ENCODE measurements at regions not wholly inside any gene's neighbourhood (a gene's known extent, or its start where the extent isn't known, plus 50 kb on each side); places are given as distances from the start of the nearest gene placed in this dataset.
"Not testable (repeated sequence)": the region's sequence is repeated elsewhere in the genome, so short reads cannot be mapped to it uniquely, and the experiment has no call there.

DNA sequence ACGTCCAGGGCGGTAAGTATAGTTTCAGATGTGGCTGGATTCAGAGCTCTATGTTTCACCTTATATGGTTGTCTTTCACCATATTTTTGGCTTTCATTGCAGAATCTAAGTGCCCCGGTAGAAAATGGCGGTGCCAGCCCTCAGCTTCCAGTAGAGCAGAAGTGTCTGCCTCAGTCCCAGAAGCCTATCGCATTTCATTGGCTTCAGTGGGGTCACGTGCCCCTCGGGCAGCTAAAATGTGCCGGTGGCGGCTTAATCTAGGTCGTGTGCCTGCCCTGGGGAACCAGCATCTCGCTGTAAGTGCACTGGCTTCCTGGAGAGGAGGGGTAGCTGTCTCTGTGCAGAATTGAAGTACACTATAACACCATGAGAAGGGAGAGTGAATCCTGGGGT lies 107.4 kb upstream of the MAGI3 start:
- no peak for DNase-seq
- H3K4me3 Mint-ChIP-seq: no peak overlapping the region
- no peak overlapping the region for H3K27ac Mint-ChIP-seq
- no peaks in the 10 kb centered on the region for H3K36me3 Mint-ChIP-seq
- peaks cover 16 to 37% of the 10 kb centered on the region in 2 donors for H3K27me3 Mint-ChIP-seq
- no peaks in the 10 kb centered on the region for H3K9me3 Mint-ChIP-seq
- H3K4me1 Mint-ChIP-seq: no peaks in the 10 kb centered on the region
- ATAC-seq (replicated peaks): no peak

DNA sequence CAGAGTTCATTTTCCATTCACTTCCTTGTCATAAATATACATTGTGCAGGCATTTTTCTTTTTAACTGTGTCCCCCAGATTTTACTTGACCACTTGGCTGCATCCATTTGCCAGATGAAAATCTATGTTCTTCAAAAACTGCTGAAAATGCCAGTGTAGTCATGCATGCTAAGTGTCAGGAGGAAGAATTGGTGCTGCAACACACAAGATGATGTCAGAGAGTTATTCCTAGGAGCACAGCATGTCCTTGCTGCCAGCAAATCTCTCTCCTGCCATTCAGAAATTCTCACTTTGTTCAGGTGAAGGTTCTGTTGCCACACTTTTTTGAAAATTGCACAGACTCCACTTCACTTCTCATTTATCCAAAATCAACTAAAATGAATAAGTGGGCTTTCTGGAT lies 106.4 kb upstream of the MAGI3 start:
- ATAC-seq (replicated peaks): no peak
- H3K4me1 Mint-ChIP-seq: no peaks in the 10 kb centered on the region

GRCh38 chr1:113286156-113286555 lies 104.2 kb upstream of the MAGI3 start:
- DNase-seq (no peak), ATAC-seq (replicated peaks) (no peak)
- Mint-ChIP-seq H3K27me3 (peaks cover 18 to 21% of the 10 kb centered on the region in 2 donors), H3K9me3 (peaks cover 0 to 6% of the 10 kb centered on the region in 2 donors), H3K36me3 (no peaks in the 10 kb centered on the region), H3K4me1 (no peaks in the 10 kb centered on the region), H3K27ac (no peak overlapping the region), H3K4me3 (no peak overlapping the region)

More for the DNA sequence above, 106.4 kb upstream of the MAGI3 start:
- H3K27me3 Mint-ChIP-seq: peaks cover 16 to 31% of the 10 kb centered on the region in 2 donors
- no peak overlapping the region for H3K4me3 Mint-ChIP-seq
- H3K36me3 Mint-ChIP-seq: no peaks in the 10 kb centered on the region
- H3K27ac Mint-ChIP-seq: no peak overlapping the region
- no peak for DNase-seq
- H3K9me3 Mint-ChIP-seq: no peaks in the 10 kb centered on the region

DNA sequence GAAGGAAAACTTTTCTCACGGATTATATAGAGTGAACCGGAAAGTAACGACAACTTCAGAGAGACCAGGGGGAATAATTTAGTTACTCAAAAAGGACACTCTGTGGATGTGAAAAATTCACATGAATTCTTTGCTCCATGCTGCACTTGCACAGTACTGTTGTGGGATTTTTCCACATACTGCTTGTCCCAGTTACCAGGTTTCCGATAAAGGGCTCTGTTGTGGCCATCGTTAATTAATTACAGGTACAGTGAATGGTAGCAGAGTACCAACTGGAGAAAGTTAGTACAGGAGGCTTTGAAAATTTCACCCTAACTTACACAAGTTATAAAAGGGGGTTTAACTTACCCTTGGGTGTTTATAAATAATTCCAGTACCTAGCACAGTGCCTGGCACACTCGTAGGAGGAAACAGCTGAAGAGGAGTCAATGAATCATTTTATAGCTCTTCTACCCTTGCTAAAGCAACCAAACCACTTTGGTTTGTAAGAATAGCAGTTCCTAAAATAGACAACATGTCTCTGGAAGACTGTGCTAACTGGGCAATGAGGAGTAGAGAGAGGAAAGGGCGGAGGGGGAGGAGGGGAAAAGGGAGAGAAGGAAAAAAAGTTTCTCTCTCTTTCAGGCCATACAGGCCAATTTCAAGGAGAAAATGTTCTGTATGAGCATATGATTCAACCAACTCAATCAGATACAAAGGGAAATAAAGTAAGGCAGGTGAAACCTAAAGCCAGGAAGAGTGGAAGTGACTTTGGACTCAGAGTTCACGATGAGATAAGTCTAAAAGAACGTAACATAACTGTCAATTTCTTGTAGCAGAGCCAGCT lies 98.3 kb upstream of the MAGI3 start:
- no peaks in the 10 kb centered on the region for H3K4me1 Mint-ChIP-seq
- H3K4me3 Mint-ChIP-seq: no peak overlapping the region
- H3K27me3 Mint-ChIP-seq: peaks cover 12 to 37% of the 10 kb centered on the region in 2 donors
- H3K9me3 Mint-ChIP-seq: peaks cover 0 to 6% of the 10 kb centered on the region in 2 donors
- DNase-seq (no peak), ATAC-seq (replicated peaks) (no peak)
- H3K36me3 Mint-ChIP-seq: no peaks in the 10 kb centered on the region
- H3K27ac Mint-ChIP-seq: no peak overlapping the region

DNA sequence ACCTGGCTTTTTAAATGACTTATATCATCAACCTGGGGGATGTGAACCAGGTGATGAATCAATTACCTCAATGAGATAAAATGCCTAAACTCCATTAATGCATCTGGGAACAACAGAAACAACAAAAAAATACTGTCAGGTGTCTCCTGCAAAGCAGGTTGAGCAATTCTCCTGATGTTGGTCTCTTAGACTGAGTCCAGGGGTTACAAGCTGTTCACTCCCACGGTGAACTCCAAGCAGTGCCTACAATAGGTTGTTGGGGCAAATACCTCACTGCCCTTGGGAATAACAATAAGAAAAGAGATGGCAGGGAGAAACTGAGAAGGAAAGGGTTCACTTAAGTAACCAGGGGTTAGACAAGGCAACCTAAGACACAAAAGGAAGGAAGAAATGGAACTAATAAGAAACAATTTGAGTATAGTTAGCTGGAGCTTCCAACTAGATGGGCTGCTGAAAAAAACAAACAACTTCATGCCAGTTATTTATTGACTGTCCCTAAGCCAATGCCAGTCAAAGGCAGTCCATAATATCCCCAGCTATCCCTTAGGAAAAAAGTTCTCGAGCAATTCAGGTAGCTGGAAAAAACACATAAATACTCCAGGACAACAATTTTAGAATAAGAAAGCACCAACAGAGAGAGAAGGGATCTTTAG lies 97.6 kb upstream of the MAGI3 start:
- ATAC-seq (replicated peaks): no peak
- no peak for DNase-seq
- Mint-ChIP-seq H3K27ac (no peak overlapping the region), H3K9me3 (peaks cover 0 to 6% of the 10 kb centered on the region in 2 donors), H3K36me3 (no peaks in the 10 kb centered on the region), H3K27me3 (peaks cover 12 to 37% of the 10 kb centered on the region in 2 donors), H3K4me1 (no peaks in the 10 kb centered on the region), H3K4me3 (no peak overlapping the region)

- H3K4me3 Mint-ChIP-seq: no peak overlapping the region
- no peak overlapping the region for H3K27ac Mint-ChIP-seq
- H3K4me1 Mint-ChIP-seq: no peaks in the 10 kb centered on the region
- H3K36me3 Mint-ChIP-seq: no peaks in the 10 kb centered on the region
- DNase-seq: no peak
- peaks cover 0 to 6% of the 10 kb centered on the region in 2 donors for H3K9me3 Mint-ChIP-seq
- no peak for ATAC-seq (replicated peaks)
- peaks cover 12 to 37% of the 10 kb centered on the region in 2 donors for H3K27me3 Mint-ChIP-seq
These were observed 97.1 kb upstream of the MAGI3 start for GRCh38 chr1:113293256-113293626.

- H3K27me3 Mint-ChIP-seq: peaks cover 4 to 19% of the 10 kb centered on the region in 2 donors
These were observed 92.6 kb upstream of the MAGI3 start for GRCh38 chr1:113297749-113298148.

DNA sequence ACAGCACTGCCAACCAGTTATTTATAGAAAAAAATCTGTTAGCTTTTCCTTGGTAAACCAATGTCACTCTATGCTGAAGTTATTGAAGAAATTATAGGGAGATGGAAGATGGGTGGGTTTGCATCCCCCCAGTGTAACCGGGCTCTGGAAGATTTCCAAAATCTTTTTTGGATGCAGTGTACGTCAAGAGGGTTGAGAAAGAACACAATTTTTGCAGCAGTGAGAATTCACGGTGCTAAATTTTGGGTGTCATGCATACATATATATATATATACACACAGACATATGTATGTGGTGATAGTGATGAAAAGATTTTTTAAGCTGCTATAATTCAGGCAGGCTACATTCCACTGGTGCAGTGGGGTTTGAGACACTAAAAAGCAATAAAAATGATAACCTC lies 91.4 kb upstream of the MAGI3 start:
- H3K27ac Mint-ChIP-seq: no peak overlapping the region
- H3K27me3 Mint-ChIP-seq: peaks cover 0 to 18% of the 10 kb centered on the region in 2 donors
- no peaks in the 10 kb centered on the region for H3K4me1 Mint-ChIP-seq
- H3K4me3 Mint-ChIP-seq: no peak overlapping the region
- ATAC-seq (replicated peaks) (no peak), DNase-seq (no peak)
- H3K9me3 Mint-ChIP-seq: no peaks in the 10 kb centered on the region
- H3K36me3 Mint-ChIP-seq: no peaks in the 10 kb centered on the region

More at GRCh38 chr1:113297749-113298148, 92.6 kb upstream of the MAGI3 start:
- Mint-ChIP-seq H3K9me3 (no peaks in the 10 kb centered on the region), H3K4me1 (no peaks in the 10 kb centered on the region), H3K4me3 (no peak overlapping the region), H3K36me3 (no peaks in the 10 kb centered on the region), H3K27ac (no peak overlapping the region)
- DNase-seq (no peak), ATAC-seq (replicated peaks) (no peak)

- Mint-ChIP-seq H3K4me1 (no peaks in the 10 kb centered on the region), H3K9me3 (no peaks in the 10 kb centered on the region), H3K36me3 (no peaks in the 10 kb centered on the region), H3K27me3 (peaks cover 0 to 10% of the 10 kb centered on the region in 2 donors), H3K4me3 (no peak overlapping the region), H3K27ac (no peak overlapping the region)
- DNase-seq (no peak), ATAC-seq (replicated peaks) (no peak)
These were observed 87.7 kb upstream of the MAGI3 start for GRCh38 chr1:113302636-113303035.

DNA sequence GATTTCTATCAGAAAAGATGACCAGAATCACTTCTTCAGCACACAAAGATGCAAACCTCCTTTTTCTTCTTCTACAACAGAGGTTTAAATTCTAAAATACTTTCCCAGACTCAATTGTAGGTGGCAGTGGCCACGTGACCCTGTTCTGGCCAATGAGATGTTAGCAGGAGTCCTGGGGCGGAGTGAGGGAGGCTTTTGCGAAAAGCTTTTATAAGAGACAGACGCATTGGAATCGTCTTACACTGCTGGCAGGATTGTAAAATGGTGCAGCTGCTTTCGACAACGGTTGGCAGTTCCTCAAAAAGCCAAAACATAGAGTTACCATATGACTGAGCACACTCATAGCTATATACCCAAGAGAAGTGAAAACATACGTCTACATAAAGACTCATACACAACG lies 87.0 kb upstream of the MAGI3 start:
- Mint-ChIP-seq H3K36me3 (no peaks in the 10 kb centered on the region), H3K4me1 (no peaks in the 10 kb centered on the region), H3K4me3 (no peak overlapping the region), H3K27me3 (peaks cover 0 to 10% of the 10 kb centered on the region in 2 donors), H3K9me3 (no peaks in the 10 kb centered on the region), H3K27ac (no peak overlapping the region)
- no peak for DNase-seq
- no peak for ATAC-seq (replicated peaks)

GRCh38 chr1:113305029-113305428 lies 85.3 kb upstream of the MAGI3 start:
- ATAC-seq (replicated peaks); H3K36me3 Mint-ChIP-seq; H3K9me3 Mint-ChIP-seq; H3K27ac Mint-ChIP-seq; DNase-seq; H3K4me1 Mint-ChIP-seq; H3K4me3 Mint-ChIP-seq: not testable (repeated sequence)
- peaks cover 8 to 18% of the 10 kb centered on the region in 2 donors for H3K27me3 Mint-ChIP-seq

GRCh38 chr1:113307771-113308445 lies 82.4 kb upstream of the MAGI3 start:
- no peaks in the 10 kb centered on the region for H3K4me1 Mint-ChIP-seq
- no peak overlapping the region for H3K27ac Mint-ChIP-seq
- DNase-seq: no peak
- H3K27me3 Mint-ChIP-seq: peaks cover 20 to 23% of the 10 kb centered on the region in 2 donors
- no peaks in the 10 kb centered on the region for H3K36me3 Mint-ChIP-seq
- H3K4me3 Mint-ChIP-seq: no peak overlapping the region
- H3K9me3 Mint-ChIP-seq: peaks cover 6 to 8% of the 10 kb centered on the region in 2 donors
- ATAC-seq (replicated peaks): no peak

DNA sequence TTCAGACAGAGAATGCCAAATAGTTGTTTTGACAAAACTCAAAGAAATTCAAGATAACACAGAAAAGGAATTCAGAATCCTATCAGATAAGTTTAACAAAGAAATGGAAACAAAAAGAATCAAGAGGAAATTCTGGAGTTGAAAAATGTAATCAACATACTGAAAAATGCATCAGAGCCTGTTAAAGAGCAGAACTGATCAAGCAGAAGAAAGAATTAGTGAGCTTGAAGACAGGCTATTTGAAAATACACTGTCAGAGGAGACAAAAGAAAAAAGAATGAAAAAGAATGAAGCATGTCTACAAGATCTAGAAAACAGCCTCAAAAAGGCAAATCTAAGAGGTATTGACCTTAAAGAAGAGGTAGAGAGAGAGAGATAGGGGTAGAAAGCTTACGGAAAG lies 77.7 kb upstream of the MAGI3 start:
- Mint-ChIP-seq H3K27me3 (peaks cover 17 to 20% of the 10 kb centered on the region in 2 donors), H3K9me3 (peaks cover 10 to 14% of the 10 kb centered on the region in 2 donors)
- H3K4me1 Mint-ChIP-seq; ATAC-seq (replicated peaks); H3K36me3 Mint-ChIP-seq; H3K4me3 Mint-ChIP-seq; DNase-seq; H3K27ac Mint-ChIP-seq: not testable (repeated sequence)

GRCh38 chr1:113314600-113314999 lies 75.7 kb upstream of the MAGI3 start:
- H3K27ac Mint-ChIP-seq: no peak overlapping the region
- no peaks in the 10 kb centered on the region for H3K36me3 Mint-ChIP-seq
- H3K9me3 Mint-ChIP-seq: peaks cover 10 to 16% of the 10 kb centered on the region in 2 donors
- DNase-seq (no peak), ATAC-seq (replicated peaks) (no peak)
- H3K4me1 Mint-ChIP-seq: no peaks in the 10 kb centered on the region
- peaks cover 11 to 12% of the 10 kb centered on the region in 2 donors for H3K27me3 Mint-ChIP-seq
- H3K4me3 Mint-ChIP-seq: no peak overlapping the region
